ENCODE measurements at regions not wholly inside any gene's neighbourhood (a gene's known extent, or its start where the extent isn't known, plus 50 kb on each side); places are given as distances from the start of the nearest gene placed in this dataset.

GRCh38 chr1:22368125-22368524, 83.5 kb upstream of the ZBTB40 start:
- Histone ChIP-seq H3K27me3 (ENCODE audit: insufficient read depth, low read length) (no peaks in the 10 kb centered on the region; the same call in 1 of the 2 replicates), H2AFZ (ENCODE audit: low read length) (no peak overlapping the region), H3K9ac (ENCODE audit: low read length) (no peak overlapping the region), H3K27ac (ENCODE audit: low read depth, low read length, poor library complexity, severe bottlenecking) (no peak overlapping the region), H3K36me3 (ENCODE audit: insufficient read depth, low read length) (no peaks in the 10 kb centered on the region), H3K4me3 (ENCODE audit: low read depth, low read length, poor library complexity, severe bottlenecking) (no peak overlapping the region), H3F3A (ENCODE audit: insufficient read depth, low read length) (no peaks in the 10 kb centered on the region), H3K9me3 (ENCODE audit: low read length) (no peaks in the 10 kb centered on the region), H4K20me1 (ENCODE audit: insufficient read depth, low read length) (no peaks in the 10 kb centered on the region), H3K9me2 (ENCODE audit: low read depth, low read length) (no peaks in the 10 kb centered on the region), H3K79me2 (ENCODE audit: insufficient read depth, low read length) (no peaks in the 10 kb centered on the region), H3K4me1 (ENCODE audit: insufficient read depth, low read length, severe bottlenecking) (no peaks in the 10 kb centered on the region), H3K4me2 (ENCODE audit: low read length) (no peak overlapping the region)
- TF ChIP-seq EZH2 (IDR thresholded peaks at IDR 0.05; ENCODE audit: borderline replicate concordance, low read length) (no peak), CTCF (IDR thresholded peaks at IDR 0.05; ENCODE audit: low read length) (no peak)

- Histone ChIP-seq H3K27me3 (ENCODE audit: insufficient read depth, low read length) (no peaks in the 10 kb centered on the region; the same call in 1 of the 2 replicates), H3K9ac (ENCODE audit: low read length) (no peak overlapping the region), H3K4me1 (ENCODE audit: insufficient read depth, low read length, severe bottlenecking) (no peaks in the 10 kb centered on the region), H3K79me2 (ENCODE audit: insufficient read depth, low read length) (no peaks in the 10 kb centered on the region), H3K9me3 (ENCODE audit: low read length) (no peaks in the 10 kb centered on the region), H3K27ac (ENCODE audit: low read depth, low read length, poor library complexity, severe bottlenecking) (no peak overlapping the region), H4K20me1 (ENCODE audit: insufficient read depth, low read length) (no peaks in the 10 kb centered on the region), H2AFZ (ENCODE audit: low read length) (no peak overlapping the region), H3K4me2 (ENCODE audit: low read length) (no peak overlapping the region), H3K4me3 (ENCODE audit: low read depth, low read length, poor library complexity, severe bottlenecking) (no peak overlapping the region), H3F3A (ENCODE audit: insufficient read depth, low read length) (no peaks in the 10 kb centered on the region), H3K9me2 (ENCODE audit: low read depth, low read length) (no peaks in the 10 kb centered on the region), H3K36me3 (ENCODE audit: insufficient read depth, low read length) (no peaks in the 10 kb centered on the region)
- TF ChIP-seq CTCF (IDR thresholded peaks at IDR 0.05; ENCODE audit: low read length) (no peak), EZH2 (IDR thresholded peaks at IDR 0.05; ENCODE audit: borderline replicate concordance, low read length) (no peak)
Measured at GRCh38 chr1:22369294-22370189, 82.1 kb upstream of the ZBTB40 start.

GRCh38 chr1:22370190-22370498, 81.5 kb upstream of the ZBTB40 start:
- Histone ChIP-seq H3K27me3 (ENCODE audit: insufficient read depth, low read length) (no peaks in the 10 kb centered on the region; the same call in 1 of the 2 replicates), H3K36me3 (ENCODE audit: insufficient read depth, low read length) (no peaks in the 10 kb centered on the region), H3K27ac (ENCODE audit: low read depth, low read length, poor library complexity, severe bottlenecking) (no peak overlapping the region), H4K20me1 (ENCODE audit: insufficient read depth, low read length) (no peaks in the 10 kb centered on the region), H2AFZ (ENCODE audit: low read length) (no peak overlapping the region), H3K9ac (ENCODE audit: low read length) (no peak overlapping the region), H3K4me1 (ENCODE audit: insufficient read depth, low read length, severe bottlenecking) (no peaks in the 10 kb centered on the region), H3K9me3 (ENCODE audit: low read length) (no peaks in the 10 kb centered on the region), H3K79me2 (ENCODE audit: insufficient read depth, low read length) (no peaks in the 10 kb centered on the region), H3F3A (ENCODE audit: insufficient read depth, low read length) (no peaks in the 10 kb centered on the region), H3K4me2 (ENCODE audit: low read length) (no peak overlapping the region), H3K9me2 (ENCODE audit: low read depth, low read length) (no peaks in the 10 kb centered on the region), H3K4me3 (ENCODE audit: low read depth, low read length, poor library complexity, severe bottlenecking) (no peak overlapping the region)
- no peak for TF ChIP-seq EZH2 (IDR thresholded peaks at IDR 0.05; ENCODE audit: borderline replicate concordance, low read length)
- no peak for TF ChIP-seq CTCF (IDR thresholded peaks at IDR 0.05; ENCODE audit: low read length)

All from OCI-LY1 (cell line).